Sigmoid colon (tissue), 4 donors: ENCODE measurements at regions not wholly inside any gene's neighbourhood (a gene's known extent, or its start where the extent isn't known, plus 50 kb on each side); places are given as distances from the start of the nearest gene placed in this dataset.

Experiments
- CTCF ChIP-seq, 4 experiments: fragments of 450-650 bp in 3 of 4; fragments of 200-600 bp in 1 of 4; IDR thresholded peaks; one replicate each; pipeline ENCODE4 v1.5.1; 2016 to 2019; ENCODE audit warnings: antibody characterized with exemption in 4 of 4, mild to moderate bottlenecking in 3 of 4, moderate library complexity in 2 of 4
- EP300 ChIP-seq, 4 donors: sonication (generic); formaldehyde crosslinking; IDR thresholded peaks; one replicate each; pipeline ENCODE4 v1.6.1; 2017; ENCODE audit warnings: antibody characterized with exemption in 4 of 4
- POLR2A ChIP-seq, 2 donors: fragments of 450-650 bp; IDR thresholded peaks; one replicate each; pipeline ENCODE4 v1.6.1; 2016; ENCODE audit warnings: antibody characterized with exemption in 2 of 2, mild to moderate bottlenecking in 2 of 2, moderate library complexity in 2 of 2

DNA sequence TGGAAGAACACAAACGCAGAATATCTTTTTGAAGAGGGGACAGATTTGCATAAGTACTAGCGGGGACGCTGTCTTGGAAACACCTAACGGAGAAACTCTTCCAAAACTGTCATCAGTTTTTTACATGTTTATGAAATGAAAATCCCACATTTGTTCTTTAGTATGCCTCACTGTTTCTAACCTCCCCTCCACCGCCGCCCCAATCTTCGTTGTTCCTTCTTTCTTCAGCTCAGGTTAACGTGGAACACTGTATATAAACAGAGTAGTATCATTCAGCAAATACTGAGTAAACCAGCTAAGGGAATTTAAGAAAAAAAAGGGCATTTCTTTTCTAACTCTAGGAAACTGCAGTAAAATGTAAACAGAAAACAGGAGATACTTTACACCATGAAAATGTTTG, 2345.6 kb downstream of the PCDH7 start:
- TF ChIP-seq EP300 (IDR thresholded peaks at IDR 0.05) = no peak
- no peak for TF ChIP-seq CTCF (IDR thresholded peaks at IDR 0.05)
- no peak for TF ChIP-seq POLR2A (IDR thresholded peaks at IDR 0.05)
